T-cell (primary cell): ENCODE measurements at regions not wholly inside any gene's neighbourhood (a gene's known extent, or its start where the extent isn't known, plus 50 kb on each side); places are given as distances from the start of the nearest gene placed in this dataset.

Experiments
- ATAC-seq, 4 experiments: fragments of 200-7000 bp in 3 of 4; fragments of 150-1000 bp in 1 of 4; cut with Tn5 transposase; replicated peaks in 1 of 4; 1 replicate in 3 of 4; 2 replicates in 1 of 4; pipeline ENCODE4 v1.10.0; 2021; ENCODE audit warnings: moderate library complexity in 3 of 4, mild to moderate bottlenecking in 2 of 4, moderate number of reproducible peaks in 1 of 4
- CTCF ChIA-PET, 2 donors: fragments of 300-600 bp; sonication (Branson Sonifier 250); formaldehyde crosslinking; loops; one replicate each; lab custom pipeline; 2022; ENCODE audit warnings: antibody characterized with exemption in 2 of 2; lab: Charles Lee
- POLR2A ChIA-PET, 2 donors: fragments of 300-600 bp; sonication (Branson Sonifier 250); formaldehyde crosslinking; loops; one replicate each; lab custom pipeline; 2022; ENCODE audit warnings: antibody characterized with exemption in 2 of 2; lab: Charles Lee
- DNase-seq, 35 experiments: peaks; one replicate each; pipeline versions ENCODE4 v3.0.0 to v3.0.0-alpha.2; 2013 to 2023
- H3K27ac ChIP-seq: one replicate; pipeline ENCODE4 v1.5.1; 2013; ENCODE audit warnings: low read length
- H3K27me3 ChIP-seq, 2 experiments: replicated peaks in 1 of 2; 1 replicate in 1 of 2; 2 replicates in 1 of 2; pipeline versions ENCODE4 v1.6.1 to v1.7.0; 2013; ENCODE audit warnings: low read length in 1 of 2, mixed read lengths in 1 of 2; ENCODE audit not compliant: control insufficient read depth in 2 of 2, insufficient read depth in 2 of 2; ENCODE audit errors: extremely low read depth in 1 of 2
- H3K36me3 ChIP-seq, 2 donors: 1 replicate in 1 of 2; 2 replicates in 1 of 2; pipeline versions ENCODE4 v1.6.1 to v1.7.0; 2013; ENCODE audit warnings: low read length in 1 of 2; ENCODE audit not compliant: control insufficient read depth in 2 of 2, insufficient read depth in 1 of 2; ENCODE audit errors: extremely low read depth in 1 of 2
- H3K4me1 ChIP-seq, 2 experiments: 1 replicate in 1 of 2; 2 replicates in 1 of 2; pipeline versions ENCODE4 v1.6.1 to v1.7.0; 2013; ENCODE audit warnings: low read length in 2 of 2, mixed read lengths in 1 of 2; ENCODE audit not compliant: insufficient read depth in 2 of 2, control insufficient read depth in 1 of 2; ENCODE audit errors: extremely low read depth in 1 of 2
- H3K4me3 ChIP-seq, 2 donors: 1 replicate in 1 of 2; 2 replicates in 1 of 2; pipeline versions ENCODE4 v1.5.1 to v1.7.0; 2013; ENCODE audit warnings: mild to moderate bottlenecking in 2 of 2, low read length in 1 of 2, moderate library complexity in 1 of 2; ENCODE audit not compliant: control insufficient read depth in 1 of 2; ENCODE audit errors: extremely low read depth in 1 of 2
- H3K9me3 ChIP-seq: 2 replicates; pipeline ENCODE4 v1.7.0; 2013
- H3K27ac Mint-ChIP-seq, 2 donors: one replicate each; pipeline ENCODE4 v1.8.0; 2020 to 2021; ENCODE audit warnings: mild to moderate bottlenecking in 2 of 2, mixed read lengths in 2 of 2
- H3K27me3 Mint-ChIP-seq, 2 donors: one replicate each; pipeline ENCODE4 v1.8.0; 2021 to 2022; ENCODE audit warnings: mixed read lengths in 2 of 2
- H3K36me3 Mint-ChIP-seq: one replicate; pipeline ENCODE4 v1.8.0; 2021; ENCODE audit warnings: mixed read lengths
- H3K4me1 Mint-ChIP-seq, 3 donors: one replicate each; pipeline ENCODE4 v1.8.0; 2020 to 2022; ENCODE audit warnings: mixed read lengths in 3 of 3, mild to moderate bottlenecking in 1 of 3
- H3K4me3 Mint-ChIP-seq, 3 donors: one replicate each; pipeline ENCODE4 v1.8.0; 2020 to 2022; ENCODE audit warnings: mild to moderate bottlenecking in 3 of 3, mixed read lengths in 3 of 3, moderate library complexity in 3 of 3
- H3K9me3 Mint-ChIP-seq, 3 donors: one replicate each; pipeline ENCODE4 v1.8.0; 2020 to 2022; ENCODE audit warnings: mixed read lengths in 3 of 3
- WGBS: methylation state at CpG from one replicate; pipeline ENCODE4 v1.1.5; 2013; ENCODE audit warnings: missing lambda C conversion rate; ENCODE audit not compliant: insufficient coverage; 5-methylcytosine and 5-hydroxymethylcytosine counted together

- Mint-ChIP-seq H3K4me3 (no peak overlapping the region), H3K27ac (no peak overlapping the region), H3K27me3 (no peaks in the 10 kb centered on the region), H3K36me3 (no peaks in the 10 kb centered on the region), H3K4me1 (peaks cover 0 to 6% (median 1%) of the 10 kb centered on the region in 3 donors), H3K9me3 (no peaks in the 10 kb centered on the region)
- Histone ChIP-seq H3K9me3 (no peaks in the 10 kb centered on the region), H3K27ac (no peak overlapping the region), H3K36me3 (no peaks in the 10 kb centered on the region), H3K4me1 (no peaks in the 10 kb centered on the region), H3K4me3 (no peak overlapping the region), H3K27me3 (no peaks in the 10 kb centered on the region)
- ChIA-PET POLR2A (no interaction called here), CTCF (no interaction called here)
- ATAC-seq (no peak), DNase-seq (no peak)
These were observed 461.1 kb upstream of the NRP1 start for GRCh38 chr10:33795529-33795928.

GRCh38 chr10:33794460-33794859 is 460.0 kb upstream of the NRP1 start:
- peaks cover 0 to 6% (median 1%) of the 10 kb centered on the region in 3 donors for H3K4me1 Mint-ChIP-seq
- ChIA-PET POLR2A (no interaction called here), CTCF (no interaction called here)
- H3K4me3 Mint-ChIP-seq, result no peak overlapping the region
- no peak overlapping the region for H3K27ac ChIP-seq
- H3K4me3 ChIP-seq, result no peak overlapping the region
- 67% methylated on average over 1 of the region's 3 CpGs for WGBS
- DNase-seq, result no peak
- no peaks in the 10 kb centered on the region for H3K4me1 ChIP-seq
- H3K27ac Mint-ChIP-seq, result no peak overlapping the region
- no peaks in the 10 kb centered on the region for H3K36me3 ChIP-seq
- H3K27me3 Mint-ChIP-seq, result no peaks in the 10 kb centered on the region
- no peaks in the 10 kb centered on the region for H3K9me3 Mint-ChIP-seq
- ATAC-seq, result no peak
- H3K9me3 ChIP-seq, result no peaks in the 10 kb centered on the region
- no peaks in the 10 kb centered on the region for H3K27me3 ChIP-seq
- no peaks in the 10 kb centered on the region for H3K36me3 Mint-ChIP-seq

GRCh38 chr10:33793793-33794192 is 459.3 kb upstream of the NRP1 start:
- H3K27me3 Mint-ChIP-seq, result no peaks in the 10 kb centered on the region
- CTCF ChIA-PET, result no interaction called here
- no peaks in the 10 kb centered on the region for H3K36me3 Mint-ChIP-seq

GRCh38 chr10:33791272-33791660 is 456.8 kb upstream of the NRP1 start:
- no peak for DNase-seq
- Mint-ChIP-seq H3K27me3 (peaks cover 0 to 2% of the 10 kb centered on the region in 2 donors), H3K9me3 (no peaks in the 10 kb centered on the region), H3K36me3 (no peaks in the 10 kb centered on the region), H3K27ac (no peak overlapping the region), H3K4me1 (peaks cover 0 to 6% (median 1%) of the 10 kb centered on the region in 3 donors), H3K4me3 (no peak overlapping the region)
- Histone ChIP-seq H3K4me3 (no peak overlapping the region), H3K27ac (no peak overlapping the region), H3K4me1 (no peaks in the 10 kb centered on the region), H3K27me3 (no peaks in the 10 kb centered on the region), H3K36me3 (no peaks in the 10 kb centered on the region), H3K9me3 (no peaks in the 10 kb centered on the region)
- WGBS, result 83% methylated on average over 2 of the region's 5 CpGs
- ATAC-seq, result no peak
- ChIA-PET POLR2A (no interaction called here), CTCF (interaction anchor here in 1 of 2 donors (0.6 kb wide), 1 partner anchor 890 kb away, joined by 3 read pairs; no protein-coding TSS in a partner anchor)

More at GRCh38 chr10:33793793-33794192, 459.3 kb upstream of the NRP1 start:
- no peaks in the 10 kb centered on the region for H3K9me3 Mint-ChIP-seq
- no peak overlapping the region for H3K27ac Mint-ChIP-seq
- ATAC-seq (no peak), DNase-seq (no peak)
- H3K9me3 ChIP-seq, result no peaks in the 10 kb centered on the region
- POLR2A ChIA-PET, result no interaction called here
- WGBS, result 83% methylated on average over 1 of the region's 2 CpGs
- H3K4me1 ChIP-seq, result no peaks in the 10 kb centered on the region
- H3K4me1 Mint-ChIP-seq, result peaks cover 0 to 6% (median 1%) of the 10 kb centered on the region in 3 donors
- H3K36me3 ChIP-seq, result no peaks in the 10 kb centered on the region
- no peak overlapping the region for H3K27ac ChIP-seq
- no peak overlapping the region for H3K4me3 Mint-ChIP-seq
- no peaks in the 10 kb centered on the region for H3K27me3 ChIP-seq
- H3K4me3 ChIP-seq, result no peak overlapping the region

GRCh38 chr10:33790521-33791271 is 456.2 kb upstream of the NRP1 start:
- ATAC-seq (no peak), DNase-seq (no peak)
- H3K27ac ChIP-seq, result no peak overlapping the region
- Mint-ChIP-seq H3K4me1 (peaks cover 0 to 6% (median 1%) of the 10 kb centered on the region in 3 donors), H3K4me3 (no peak overlapping the region), H3K27ac (no peak overlapping the region), H3K9me3 (no peaks in the 10 kb centered on the region), H3K36me3 (no peaks in the 10 kb centered on the region), H3K27me3 (peaks cover 0 to 2% of the 10 kb centered on the region in 2 donors)
- WGBS, result 82% methylated on average over 3 of the region's 12 CpGs
- POLR2A ChIA-PET, result no interaction called here
- no peak overlapping the region for H3K4me3 ChIP-seq
- no peaks in the 10 kb centered on the region for H3K9me3 ChIP-seq
- no peaks in the 10 kb centered on the region for H3K4me1 ChIP-seq
- H3K27me3 ChIP-seq, result no peaks in the 10 kb centered on the region
- CTCF ChIA-PET, result no interaction called here
- no peaks in the 10 kb centered on the region for H3K36me3 ChIP-seq

- no peaks in the 10 kb centered on the region for H3K36me3 ChIP-seq
- H3K4me3 Mint-ChIP-seq, result no peak overlapping the region
- ATAC-seq (no peak), DNase-seq (no peak)
- no CpG with 5 or more reads among the region's 1 CpG for WGBS
- no peaks in the 10 kb centered on the region for H3K4me1 ChIP-seq
- no peak overlapping the region for H3K4me3 ChIP-seq
- H3K27ac Mint-ChIP-seq, result no peak overlapping the region
- no peaks in the 10 kb centered on the region for H3K4me1 Mint-ChIP-seq
- H3K27ac ChIP-seq, result no peak overlapping the region
- ChIA-PET POLR2A (no interaction called here), CTCF (no interaction called here)
- H3K27me3 ChIP-seq, result no peaks in the 10 kb centered on the region
- H3K27me3 Mint-ChIP-seq, result peaks cover 0 to 2% of the 10 kb centered on the region in 2 donors
- no peaks in the 10 kb centered on the region for H3K9me3 ChIP-seq
- no peaks in the 10 kb centered on the region for H3K9me3 Mint-ChIP-seq
- H3K36me3 Mint-ChIP-seq, result no peaks in the 10 kb centered on the region
These were observed 449.1 kb upstream of the NRP1 start for GRCh38 chr10:33783557-33783956.
